ENCODE measurements at regions not wholly inside any gene's neighbourhood (a gene's known extent, or its start where the extent isn't known, plus 50 kb on each side); places are given as distances from the start of the nearest gene placed in this dataset.

- ChIA-PET POLR2A (no interaction called here), CTCF (interaction anchor here (2.0 kb wide), 1 partner anchor 9 kb away, joined by 5 read pairs; no protein-coding TSS in a partner anchor)
- no peak for TF ChIP-seq CTCF (IDR thresholded peaks at IDR 0.05; ENCODE audit: control extremely low read depth, extremely low read depth, low read depth, missing control alignments)
- no peak for DNase-seq (ENCODE audit: extremely low spot score)
Measured at GRCh38 chr5:98518754-98519153, 254.7 kb upstream of the RGMB start.

DNA sequence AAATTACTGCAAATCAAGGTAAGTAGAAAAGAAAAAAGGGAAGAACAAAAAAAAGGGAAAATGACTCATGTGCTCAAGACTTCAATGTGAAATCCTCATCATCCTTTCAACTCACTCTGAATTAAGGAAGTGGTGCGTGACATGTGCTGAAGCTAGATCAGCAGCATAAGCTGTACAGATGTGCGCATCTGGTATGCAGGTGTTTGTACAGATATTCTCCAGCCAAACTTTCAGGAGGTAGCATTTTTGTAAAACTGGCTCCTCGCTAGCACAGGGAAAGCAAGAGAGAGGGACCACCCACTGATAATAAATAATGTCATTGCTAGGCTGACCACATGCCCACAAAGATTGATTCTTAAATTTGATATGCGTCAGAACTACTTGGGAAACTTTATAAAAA, 253.9 kb upstream of the RGMB start:
- ChIA-PET CTCF (interaction anchor here (2.0 kb wide), 1 partner anchor 10 kb away, joined by 5 read pairs; no protein-coding TSS in a partner anchor), POLR2A (no interaction called here)
- no peak for DNase-seq (ENCODE audit: extremely low spot score)
- no peak for TF ChIP-seq CTCF (IDR thresholded peaks at IDR 0.05; ENCODE audit: control extremely low read depth, extremely low read depth, low read depth, missing control alignments)

GRCh38 chr5:98521821-98522220, 251.6 kb upstream of the RGMB start:
- POLR2A ChIA-PET = no interaction called here
- TF ChIP-seq CTCF (IDR thresholded peaks at IDR 0.05; ENCODE audit: control extremely low read depth, extremely low read depth, low read depth, missing control alignments) = no peak
- no peak for DNase-seq (ENCODE audit: extremely low spot score)
- CTCF ChIA-PET = no interaction called here

DNA sequence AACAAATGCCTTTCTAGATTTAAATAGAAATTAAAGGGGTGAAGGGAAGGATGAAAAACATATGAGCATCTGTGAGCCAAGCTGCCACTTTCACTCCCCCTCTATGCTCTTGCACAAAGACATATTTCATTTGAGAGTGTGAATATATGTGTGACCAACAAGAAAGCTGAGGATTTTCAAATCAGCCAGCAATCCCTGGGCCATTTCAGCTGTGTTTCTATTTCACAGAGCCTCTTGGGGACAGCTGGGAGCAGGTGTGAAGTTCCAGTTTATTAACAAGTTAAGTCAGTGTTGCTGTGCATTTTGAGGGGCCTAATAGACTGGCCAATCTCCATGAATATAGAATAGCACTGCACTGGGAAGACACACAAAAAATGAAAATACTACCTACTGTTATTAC, 248.7 kb upstream of the RGMB start:
- POLR2A ChIA-PET = no interaction called here
- CTCF ChIA-PET = interaction anchor here (1.0 kb wide), 1 partner anchor 16 kb away, joined by 3 read pairs; no protein-coding TSS in a partner anchor
- no peak for TF ChIP-seq CTCF (IDR thresholded peaks at IDR 0.05; ENCODE audit: control extremely low read depth, extremely low read depth, low read depth, missing control alignments)

DNA sequence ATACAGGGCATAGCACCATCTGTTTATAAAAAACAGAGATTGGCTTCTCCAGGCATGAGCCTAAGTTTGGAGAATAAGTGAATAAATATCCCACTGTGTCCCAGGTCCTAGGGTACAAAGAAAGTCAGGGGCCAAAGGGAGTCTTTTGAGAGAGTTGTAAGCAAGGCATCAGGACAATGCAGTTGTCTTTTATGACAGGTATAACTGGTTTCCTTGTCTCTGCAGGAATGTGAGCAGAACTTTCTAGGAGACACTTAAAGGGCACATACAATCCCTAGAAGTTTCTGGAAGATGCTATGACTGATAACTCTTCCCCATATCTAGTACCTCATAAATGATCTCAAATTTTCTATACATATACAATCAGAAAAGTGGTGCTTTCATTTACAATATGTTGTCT, 245.6 kb upstream of the RGMB start:
- ChIA-PET POLR2A (interaction anchor here (0.6 kb wide), 1 partner anchor 1051 kb away, joined by 7 read pairs; no protein-coding TSS in a partner anchor), CTCF (interaction anchor here (1.8 kb wide), 1 partner anchor 12 kb away, joined by 5 read pairs; no protein-coding TSS in a partner anchor)
- DNase-seq (ENCODE audit: extremely low spot score) = no peak
- no peak for TF ChIP-seq CTCF (IDR thresholded peaks at IDR 0.05; ENCODE audit: control extremely low read depth, extremely low read depth, low read depth, missing control alignments)

More for the DNA sequence above, 248.7 kb upstream of the RGMB start:
- DNase-seq (ENCODE audit: extremely low spot score) = no peak

DNA sequence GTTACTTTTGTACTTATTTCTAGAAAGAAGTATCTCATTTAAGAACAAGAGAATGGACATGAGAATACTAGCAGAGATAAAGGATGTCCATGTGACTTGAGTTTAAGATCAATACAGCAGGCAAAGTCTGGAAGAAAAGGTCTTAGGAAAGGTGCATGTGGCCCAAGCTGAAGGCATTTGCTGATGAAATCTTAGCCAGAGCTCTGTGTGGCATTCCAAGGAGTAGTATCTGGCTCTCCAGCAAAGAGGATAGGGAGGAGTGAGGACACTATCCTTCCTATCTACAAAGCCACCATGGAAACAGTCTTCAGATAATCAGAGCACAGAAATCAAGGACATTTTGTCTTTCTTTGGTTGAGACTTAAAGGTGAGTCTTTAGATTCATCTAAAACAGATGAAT, 244.1 kb upstream of the RGMB start:
- no peak for DNase-seq (ENCODE audit: extremely low spot score)
- TF ChIP-seq CTCF (IDR thresholded peaks at IDR 0.05; ENCODE audit: control extremely low read depth, extremely low read depth, low read depth, missing control alignments) = no peak
- CTCF ChIA-PET = no interaction called here
- POLR2A ChIA-PET = no interaction called here

GRCh38 chr5:98530224-98530623, 243.2 kb upstream of the RGMB start:
- ChIA-PET CTCF (interaction anchor here (1.2 kb wide), 1 partner anchor 24 kb away, joined by 3 read pairs; no protein-coding TSS in a partner anchor), POLR2A (no interaction called here)
- TF ChIP-seq CTCF (IDR thresholded peaks at IDR 0.05; ENCODE audit: control extremely low read depth, extremely low read depth, low read depth, missing control alignments) = no peak
- DNase-seq (ENCODE audit: extremely low spot score) = no peak

Data from GM10248 (cell line).